Cardiac fibroblast (primary cell): ENCODE measurements at regions not wholly inside any gene's neighbourhood (a gene's known extent, or its start where the extent isn't known, plus 50 kb on each side); places are given as distances from the start of the nearest gene placed in this dataset.

Source experiments
- DNase-seq, 2 donors: peaks; one replicate each; pipeline versions ENCODE4 v3.0.0 to v3.0.0-alpha.2; 2010; ENCODE audit warnings: low read depth in 2 of 2
- H3K4me3 ChIP-seq, 2 donors: replicated peaks in 1 of 2; 1 replicate in 1 of 2; 2 replicates in 1 of 2; pipeline ENCODE4 v1.5.1; 2011; ENCODE audit warnings: low read depth in 2 of 2, low read length in 2 of 2, mild to moderate bottlenecking in 2 of 2, moderate library complexity in 1 of 2
- TF ChIP-seq, protein P1 (sequence below): IDR thresholded peaks from one replicate; pipeline ENCODE4 v1.5.1; 2011; ENCODE audit warnings: low read depth, mild to moderate bottlenecking, low read length, inconsistent platforms

DNA sequence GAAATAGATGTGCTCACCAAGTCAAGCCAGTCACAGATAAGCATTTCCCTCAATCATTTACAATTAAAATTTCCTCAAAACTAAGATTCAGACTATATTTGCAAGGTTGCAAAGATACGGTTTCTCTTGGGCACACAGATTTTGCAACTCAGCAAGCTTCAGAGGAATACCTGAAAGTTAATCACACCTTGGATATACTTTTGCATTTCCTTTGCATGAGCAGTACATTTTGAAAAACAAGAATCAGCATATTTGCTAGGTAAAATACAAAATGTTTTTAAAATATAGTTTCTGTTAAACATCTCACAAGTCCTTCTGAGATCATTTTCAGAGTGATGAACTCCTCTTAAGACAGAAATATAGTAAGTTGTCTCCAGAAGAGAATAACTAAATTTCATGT, 336.9 kb downstream of the DUSP6 start:
- DNase-seq, result no peak
- no peak overlapping the region for H3K4me3 ChIP-seq
- TF ChIP-seq, protein P1, sequence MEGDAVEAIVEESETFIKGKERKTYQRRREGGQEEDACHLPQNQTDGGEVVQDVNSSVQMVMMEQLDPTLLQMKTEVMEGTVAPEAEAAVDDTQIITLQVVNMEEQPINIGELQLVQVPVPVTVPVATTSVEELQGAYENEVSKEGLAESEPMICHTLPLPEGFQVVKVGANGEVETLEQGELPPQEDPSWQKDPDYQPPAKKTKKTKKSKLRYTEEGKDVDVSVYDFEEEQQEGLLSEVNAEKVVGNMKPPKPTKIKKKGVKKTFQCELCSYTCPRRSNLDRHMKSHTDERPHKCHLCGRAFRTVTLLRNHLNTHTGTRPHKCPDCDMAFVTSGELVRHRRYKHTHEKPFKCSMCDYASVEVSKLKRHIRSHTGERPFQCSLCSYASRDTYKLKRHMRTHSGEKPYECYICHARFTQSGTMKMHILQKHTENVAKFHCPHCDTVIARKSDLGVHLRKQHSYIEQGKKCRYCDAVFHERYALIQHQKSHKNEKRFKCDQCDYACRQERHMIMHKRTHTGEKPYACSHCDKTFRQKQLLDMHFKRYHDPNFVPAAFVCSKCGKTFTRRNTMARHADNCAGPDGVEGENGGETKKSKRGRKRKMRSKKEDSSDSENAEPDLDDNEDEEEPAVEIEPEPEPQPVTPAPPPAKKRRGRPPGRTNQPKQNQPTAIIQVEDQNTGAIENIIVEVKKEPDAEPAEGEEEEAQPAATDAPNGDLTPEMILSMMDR, result no peak

DNA sequence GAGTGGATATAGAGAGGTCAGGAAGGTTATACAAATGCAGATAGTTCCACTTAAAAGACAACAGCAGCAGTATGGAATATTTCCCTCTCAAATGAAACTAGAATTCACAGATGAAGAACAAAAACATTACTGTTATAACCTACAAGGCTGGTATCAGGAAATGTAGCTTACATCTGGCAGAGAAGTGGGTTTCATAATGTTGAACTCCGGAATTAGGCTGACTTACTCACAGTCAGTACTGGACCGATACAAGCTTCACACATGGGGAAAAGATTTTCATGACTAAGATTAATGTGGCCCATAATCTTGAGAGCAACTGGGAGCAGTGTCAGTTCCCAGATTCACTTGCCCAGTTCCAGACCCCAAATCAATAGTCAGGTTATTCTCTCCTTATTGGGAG, 353.9 kb downstream of the DUSP6 start:
- peak; percentile 53 to 58 for DNase-seq
- TF ChIP-seq, protein P1, result no peak
- no peak overlapping the region for H3K4me3 ChIP-seq

DNA sequence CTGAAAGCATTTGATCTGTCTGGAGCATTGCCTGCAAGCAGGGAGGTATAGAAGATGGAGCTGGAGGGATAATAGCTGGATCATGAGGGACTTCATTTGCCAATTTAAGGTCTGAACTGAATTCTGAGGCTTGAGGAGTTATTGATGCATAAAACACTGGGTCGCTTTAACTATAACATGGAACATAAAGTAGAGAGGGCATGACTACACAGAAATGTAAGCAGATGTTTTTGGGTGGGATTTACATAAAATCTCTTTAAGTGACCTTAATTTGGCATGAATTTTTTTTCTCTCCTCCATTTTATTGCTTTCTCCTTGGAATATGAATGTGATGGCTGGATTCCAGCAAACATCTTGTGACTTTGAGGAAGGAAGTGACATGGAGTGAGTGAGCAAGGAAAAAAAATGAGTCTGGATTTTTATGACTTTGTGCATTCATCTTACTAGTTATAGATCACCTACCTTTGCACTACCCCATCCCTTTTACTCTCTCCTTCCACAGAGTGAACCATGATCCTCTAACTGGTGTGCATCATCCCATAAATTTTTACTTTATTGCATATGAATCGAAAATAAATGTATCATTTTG, 356.0 kb downstream of the DUSP6 start:
- no peak overlapping the region for H3K4me3 ChIP-seq
- DNase-seq, result peak; percentile 30 to 37

DNA sequence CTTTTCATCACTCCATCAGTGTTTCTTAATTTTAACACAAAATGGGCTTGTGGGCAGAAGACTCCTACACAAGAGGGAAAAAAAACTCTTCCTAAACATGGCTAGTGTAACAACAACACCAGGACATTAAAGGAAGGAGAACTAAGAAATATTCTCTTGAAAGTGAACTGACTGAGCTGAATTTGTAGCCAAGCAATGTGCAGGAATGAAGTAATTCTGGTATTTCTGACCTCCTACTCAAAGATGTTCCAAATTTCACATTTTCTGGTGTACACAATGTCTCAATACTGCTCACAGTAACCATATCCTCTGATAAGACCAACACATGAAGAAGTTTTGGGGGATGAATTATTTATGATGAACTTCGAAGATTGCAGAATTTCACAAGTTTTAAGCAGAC, 357.3 kb downstream of the DUSP6 start:
- DNase-seq, result peak in 1 of 2 donors; percentile 17
- TF ChIP-seq, protein P1, result no peak
- H3K4me3 ChIP-seq, result no peak overlapping the region

More for the DNA sequence above, 356.0 kb downstream of the DUSP6 start:
- TF ChIP-seq, protein P1, result no peak

DNA sequence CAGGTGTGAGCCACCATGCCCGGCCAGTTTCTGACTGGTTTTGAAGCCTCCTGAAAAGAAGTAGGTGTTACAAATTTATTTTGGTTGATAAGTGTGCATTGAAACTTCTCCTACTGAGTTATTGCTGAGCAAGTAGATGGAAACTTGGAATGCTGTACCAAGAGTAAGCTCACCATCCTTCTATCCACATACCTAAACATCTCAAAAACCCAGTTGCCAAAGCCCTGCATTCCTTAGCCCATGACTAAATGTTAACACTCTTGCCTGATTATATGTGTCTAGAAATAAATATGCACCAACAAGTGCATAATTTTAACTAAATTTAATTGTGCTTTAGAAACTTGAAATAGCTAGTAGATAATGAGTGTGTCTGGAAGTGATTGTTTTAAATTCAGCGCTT, 357.8 kb downstream of the DUSP6 start:
- TF ChIP-seq, protein P1, result no peak
- H3K4me3 ChIP-seq, result no peak overlapping the region
- peak in 1 of 2 donors; percentile 13 for DNase-seq

DNA sequence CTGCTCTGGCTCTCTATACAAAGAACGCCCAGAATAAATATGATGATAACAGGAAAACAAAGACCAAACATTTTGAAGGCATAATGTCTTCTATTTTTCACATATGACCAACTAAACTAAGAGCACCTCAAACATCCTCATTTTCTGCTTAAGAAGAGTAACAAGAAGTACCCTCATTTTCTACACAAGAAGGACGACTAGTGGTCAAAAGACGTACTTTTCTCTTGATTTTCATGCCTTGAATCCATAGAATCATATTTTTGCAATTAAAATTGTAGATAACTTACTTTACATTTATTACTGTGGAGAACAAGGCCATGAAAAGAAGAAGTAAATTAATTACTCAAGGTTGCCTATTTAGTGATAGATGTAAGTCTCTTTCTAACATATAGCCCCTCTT, 358.6 kb downstream of the DUSP6 start:
- TF ChIP-seq, protein P1, result peak; percentile 42
- no peak overlapping the region for H3K4me3 ChIP-seq
- DNase-seq, result peak; percentile 84 to 85

DNA sequence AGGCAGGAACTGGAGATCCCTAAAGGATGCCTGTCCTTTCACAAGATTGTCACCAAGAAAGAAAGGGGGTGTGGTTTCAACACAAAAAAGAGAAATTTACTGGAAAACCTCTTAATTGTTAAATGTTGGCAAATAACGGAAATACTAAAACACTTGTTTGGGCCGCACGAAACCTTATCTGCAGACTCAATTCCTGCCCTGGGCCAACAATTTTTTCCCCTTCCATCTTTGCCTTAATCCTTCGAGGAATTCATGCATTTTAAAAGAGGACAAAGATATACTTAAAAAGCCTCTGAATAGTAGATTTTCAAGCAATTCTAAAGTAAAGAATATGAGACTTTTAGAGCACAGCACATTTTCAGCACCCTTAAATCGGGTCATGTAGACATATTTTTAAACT, 366.2 kb downstream of the DUSP6 start:
- TF ChIP-seq, protein P1, result no peak
- DNase-seq, result peak in 1 of 2 donors; percentile 62
- H3K4me3 ChIP-seq, result no peak overlapping the region
